GM12878 (cell line): ENCODE measurements at regions not wholly inside any gene's neighbourhood (a gene's known extent, or its start where the extent isn't known, plus 50 kb on each side); places are given as distances from the start of the nearest gene placed in this dataset.

Experiments used
- ATAC-seq: fragments of 200-7000 bp; cut with Tn5 transposase; 3 replicates; pipeline ENCODE4 v1.9.1; 2020; ENCODE audit warnings: mild to moderate bottlenecking, moderate library complexity
- BruUV-seq: library from RNA; stranded (reverse); fragments of 400-500 nt; replicated peaks from 2 replicates; lab custom pipeline; 2021; lab: Mats Ljungman, UMichigan
- CTCF ChIA-PET: fragments of 300-600 bp; sonication (Branson Sonifier 250); formaldehyde crosslinking; extraction: SDS; loops from one replicate; lab custom pipeline; 2021; ENCODE audit warnings: inconsistent platforms; lab: Yijun Ruan, JAX
- POLR2A ChIA-PET: fragments of 350-600 bp; formaldehyde crosslinking; extraction: SDS; loops from one replicate; lab custom pipeline; 2021; ENCODE audit warnings: inconsistent platforms; lab: Charles Lee
- RAD21 ChIA-PET: fragments of 300-600 bp; sonication (Branson Sonifier 250); formaldehyde crosslinking; loops from one replicate; lab custom pipeline; 2023; ENCODE audit warnings: antibody characterized with exemption; ENCODE audit not compliant: unreplicated experiment; lab: Charles Lee
- SMC1A ChIA-PET: fragments of 300-600 bp; sonication (Branson Sonifier 250); formaldehyde crosslinking; loops from one replicate; lab custom pipeline; 2023; ENCODE audit not compliant: unreplicated experiment, uncharacterized antibody; lab: Charles Lee
- DNase-seq: peaks from one replicate; pipeline ENCODE4 v3.0.0-alpha.2; 2011; ENCODE audit warnings: low read depth, low spot score
- FAIRE-seq: peaks from 3 replicates; lab custom pipeline; 2011; peaks lifted over from hg19 to GRCh38; lab: Jason Lieb, UNC
- H2AFZ ChIP-seq: 2 replicates; pipeline ENCODE4 v1.6.0; 2011; ENCODE audit warnings: low read depth, low read length, control low read depth; ENCODE audit not compliant: control insufficient read depth
- H3K27ac ChIP-seq: 2 replicates; pipeline ENCODE4 v1.5.1; 2011; ENCODE audit warnings: control low read depth; ENCODE audit not compliant: control insufficient read depth, insufficient read depth
- H3K27me3 ChIP-seq, 2 experiments: replicated peaks in 1 of 2; 2 replicates each; pipeline versions ENCODE4 v1.6.0 to v1.6.1; 2011; ENCODE audit warnings: low read length in 1 of 2; ENCODE audit not compliant: control insufficient read depth in 2 of 2, insufficient read depth in 2 of 2
- H3K36me3 ChIP-seq, 2 experiments: 2 replicates each; pipeline ENCODE4 v1.5.1; 2011; ENCODE audit warnings: low read length in 1 of 2; ENCODE audit not compliant: control insufficient read depth in 2 of 2, insufficient read depth in 2 of 2
- H3K4me1 ChIP-seq: 2 replicates; pipeline ENCODE4 v1.6.1; 2011; ENCODE audit warnings: mild to moderate bottlenecking, low read length, moderate library complexity, mixed read lengths; ENCODE audit not compliant: control insufficient read depth, insufficient read depth
- H3K4me2 ChIP-seq: 2 replicates; pipeline ENCODE4 v1.6.0; 2011; ENCODE audit warnings: control low read depth; ENCODE audit not compliant: control insufficient read depth, insufficient read depth
- H3K4me3 ChIP-seq: fragments of 200-600 bp; sonication (generic); 2 replicates; pipeline ENCODE4 v1.5.1; 2016
- H3K79me2 ChIP-seq: 2 replicates; pipeline ENCODE4 v1.6.0; 2011; ENCODE audit warnings: low read length; ENCODE audit not compliant: control insufficient read depth, insufficient read depth
- H3K9ac ChIP-seq: 2 replicates; pipeline ENCODE4 v1.8.0; 2011; ENCODE audit warnings: low read length, control low read depth, mixed read lengths; ENCODE audit not compliant: control insufficient read depth, insufficient read depth
- H3K9me3 ChIP-seq: replicated peaks from 3 replicates; pipeline ENCODE4 v1.5.1; 2011; ENCODE audit warnings: mild to moderate bottlenecking, low read length; ENCODE audit not compliant: control insufficient read depth, insufficient read depth
- H4K20me1 ChIP-seq: 2 replicates; pipeline ENCODE4 v1.6.0; 2011; ENCODE audit not compliant: control insufficient read depth, insufficient read depth
- CBX5 ChIP-seq: sonication (generic); IDR thresholded peaks from 2 replicates; pipeline ENCODE4 v1.6.1; 2016; ENCODE audit warnings: low read depth, moderate library complexity, mild to moderate bottlenecking, inconsistent platforms
- EED ChIP-seq: sonication (generic); IDR thresholded peaks from 2 replicates; pipeline ENCODE4 v1.6.1; 2016; ENCODE audit warnings: antibody characterized with exemption, low read depth
- ESRRA ChIP-seq: IDR thresholded peaks from 2 replicates; pipeline ENCODE4 v1.6.1; 2012; ENCODE audit warnings: mild to moderate bottlenecking, low read length, improper control_type of control experiment
- ETV6 ChIP-seq, 2 experiments: fragments of 450-650 bp in 1 of 2; IDR thresholded peaks in 1 of 2; conservative IDR thresholded peaks in 1 of 2; 2 replicates each; pipeline ENCODE4 v1.6.1; 2014; ENCODE audit warnings: antibody characterized with exemption in 1 of 2, borderline replicate concordance in 1 of 2, low read depth in 1 of 2, mild to moderate bottlenecking in 1 of 2, moderate library complexity in 1 of 2
- GABPA ChIP-seq: IDR thresholded peaks from 2 replicates; pipeline ENCODE4 v1.6.1; 2014; ENCODE audit warnings: antibody characterized with exemption, low read depth, mild to moderate bottlenecking, inconsistent platforms
- IKZF1 ChIP-seq: fragments of 450-650 bp; conservative IDR thresholded peaks from 2 replicates; pipeline ENCODE4 v1.6.1; 2017; ENCODE audit warnings: antibody characterized with exemption, mild to moderate bottlenecking
- IKZF2 ChIP-seq, 2 experiments: fragments of 450-650 bp; IDR thresholded peaks; 2 replicates each; pipeline ENCODE4 v1.6.1; 2017; ENCODE audit warnings: mild to moderate bottlenecking in 2 of 2, moderate library complexity in 2 of 2
- NFYA ChIP-seq: IDR thresholded peaks from 2 replicates; pipeline ENCODE4 v1.6.1; 2011; ENCODE audit warnings: low read depth, mild to moderate bottlenecking, low read length, improper control_type of control experiment, borderline replicate concordance
- RAD21 ChIP-seq: IDR thresholded peaks from 2 replicates; pipeline ENCODE4 v1.6.1; 2011; ENCODE audit warnings: mild to moderate bottlenecking, low read depth, low read length, moderate library complexity; ENCODE audit not compliant: insufficient read depth
- RBBP5 ChIP-seq: fragments of 200-600 bp; sonication (generic); conservative IDR thresholded peaks from 2 replicates; pipeline ENCODE4 v1.6.1; 2016
- SMC3 ChIP-seq: IDR thresholded peaks from 2 replicates; pipeline ENCODE4 v1.6.1; 2011; ENCODE audit warnings: low read length, improper control_type of control experiment, borderline replicate concordance
- SPI1 ChIP-seq: IDR thresholded peaks from 2 replicates; pipeline ENCODE4 v1.6.1; 2011; ENCODE audit warnings: low read depth, mild to moderate bottlenecking, low read length, moderate library complexity, borderline replicate concordance; ENCODE audit not compliant: insufficient read depth
- WGBS: methylation state at CpG from one replicate; pipeline ENCODE4 v1.1.6; 2016; ENCODE audit warnings: low lambda C conversion rate; ENCODE audit not compliant: insufficient replicate concordance, insufficient coverage; ENCODE audit errors: missing lambda C conversion rate; 5-methylcytosine and 5-hydroxymethylcytosine counted together
- in situ Hi-C: fragments of 300-500 bp; cut with MboI; formaldehyde crosslinking; loops from 9 replicates; pipeline ENCODE4 v1.14.3; 2018; ENCODE audit warnings: mixed read lengths
- intact Hi-C: fragments of 100-400 bp; cut with micrococcal nuclease; formaldehyde crosslinking; loops from one replicate; pipeline ENCODE4 v1.14.2; 2022; ENCODE audit not compliant: unreplicated experiment
- TF ChIP-seq, protein P1 (sequence below): fragments of 450-650 bp; IDR thresholded peaks from 2 replicates; pipeline ENCODE4 v1.6.1; 2016; ENCODE audit warnings: mild to moderate bottlenecking
- TF ChIP-seq, protein P2 (sequence below), 3 experiments: IDR thresholded peaks in 2 of 3; conservative IDR thresholded peaks in 1 of 3; 2 replicates each; pipeline ENCODE4 v1.5.1; 2011; ENCODE audit warnings: low read depth in 3 of 3, low read length in 3 of 3, mild to moderate bottlenecking in 3 of 3, control low read depth in 2 of 3, moderate library complexity in 2 of 3, inconsistent platforms in 1 of 3, mixed read lengths in 1 of 3; ENCODE audit not compliant: control insufficient read depth in 2 of 3, insufficient read depth in 1 of 3; ENCODE audit errors: extremely low read depth in 1 of 3

DNA sequence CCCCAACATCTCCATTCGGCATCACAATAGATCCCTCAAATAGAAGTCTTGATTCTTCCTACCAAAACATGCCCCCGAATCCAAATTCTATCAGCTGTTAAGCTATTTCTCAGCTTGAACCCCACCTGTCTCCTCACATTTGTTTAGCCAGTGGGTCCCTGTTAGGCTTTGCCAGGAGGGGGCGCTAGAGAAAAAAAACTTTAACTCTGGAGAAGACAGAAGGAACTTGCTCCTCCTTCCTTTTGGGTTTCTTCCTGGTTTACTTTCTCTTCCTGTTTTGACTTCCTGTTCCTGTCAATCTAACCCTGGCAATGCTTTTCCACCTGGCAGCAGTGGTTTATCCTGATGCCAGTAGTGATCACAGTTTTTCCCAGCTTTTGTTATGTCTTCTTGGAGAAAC, 95.6 kb upstream of the KCNK1 start:
- H3K36me3 ChIP-seq, result no peaks in the 10 kb centered on the region
- no peak overlapping the region for H3K9ac ChIP-seq
- 30% methylated on average over 3 of the region's 3 CpGs for WGBS
- no TSS peak for BruUV-seq
- intact Hi-C loops (loop anchor here (1.0 to 5.0 kb wide), 2 partner anchors 76 to 273 kb away; no protein-coding TSS in a partner anchor), in situ Hi-C loops (no loop called here)
- no peaks in the 10 kb centered on the region for H4K20me1 ChIP-seq
- POLR2A ChIA-PET, result no interaction called here
- H3K9me3 ChIP-seq, result no peaks in the 10 kb centered on the region; the same call in 2 of the 3 replicates
- TF ChIP-seq RAD21 (peak; percentile 67), CBX5 (no peak), ETV6 (conservative IDR thresholded peaks at IDR 0.05 in 1 of 2, IDR thresholded peaks at IDR 0.05 in 1 of 2; ENCODE audit: borderline replicate concordance in 1 of 2, low read depth in 1 of 2) (peak in 1 of 2 experiments; percentile 85; a peak in 1 of 4 replicates), EED (peak; percentile 39; the same call in 1 of the 2 replicates), GABPA (0 out of 2 replicates have a peak, but pooled peaks have one; percentile 38), RBBP5 (no peak), NFYA (no peak), ESRRA (no peak), IKZF1 (peak; percentile 55), SMC3 (peak; percentile 55; the same call in 1 of the 2 replicates), IKZF2 (IDR thresholded peaks at IDR 0.05) (peak in 1 of 2 experiments; percentile 55; a peak in 2 of 4 replicates), SPI1 (peak; percentile 71; the same call in 1 of the 2 replicates)
- TF ChIP-seq, protein P1, sequence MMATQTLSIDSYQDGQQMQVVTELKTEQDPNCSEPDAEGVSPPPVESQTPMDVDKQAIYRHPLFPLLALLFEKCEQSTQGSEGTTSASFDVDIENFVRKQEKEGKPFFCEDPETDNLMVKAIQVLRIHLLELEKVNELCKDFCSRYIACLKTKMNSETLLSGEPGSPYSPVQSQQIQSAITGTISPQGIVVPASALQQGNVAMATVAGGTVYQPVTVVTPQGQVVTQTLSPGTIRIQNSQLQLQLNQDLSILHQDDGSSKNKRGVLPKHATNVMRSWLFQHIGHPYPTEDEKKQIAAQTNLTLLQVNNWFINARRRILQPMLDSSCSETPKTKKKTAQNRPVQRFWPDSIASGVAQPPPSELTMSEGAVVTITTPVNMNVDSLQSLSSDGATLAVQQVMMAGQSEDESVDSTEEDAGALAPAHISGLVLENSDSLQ, result peak; percentile 64
- TF ChIP-seq, protein P2, sequence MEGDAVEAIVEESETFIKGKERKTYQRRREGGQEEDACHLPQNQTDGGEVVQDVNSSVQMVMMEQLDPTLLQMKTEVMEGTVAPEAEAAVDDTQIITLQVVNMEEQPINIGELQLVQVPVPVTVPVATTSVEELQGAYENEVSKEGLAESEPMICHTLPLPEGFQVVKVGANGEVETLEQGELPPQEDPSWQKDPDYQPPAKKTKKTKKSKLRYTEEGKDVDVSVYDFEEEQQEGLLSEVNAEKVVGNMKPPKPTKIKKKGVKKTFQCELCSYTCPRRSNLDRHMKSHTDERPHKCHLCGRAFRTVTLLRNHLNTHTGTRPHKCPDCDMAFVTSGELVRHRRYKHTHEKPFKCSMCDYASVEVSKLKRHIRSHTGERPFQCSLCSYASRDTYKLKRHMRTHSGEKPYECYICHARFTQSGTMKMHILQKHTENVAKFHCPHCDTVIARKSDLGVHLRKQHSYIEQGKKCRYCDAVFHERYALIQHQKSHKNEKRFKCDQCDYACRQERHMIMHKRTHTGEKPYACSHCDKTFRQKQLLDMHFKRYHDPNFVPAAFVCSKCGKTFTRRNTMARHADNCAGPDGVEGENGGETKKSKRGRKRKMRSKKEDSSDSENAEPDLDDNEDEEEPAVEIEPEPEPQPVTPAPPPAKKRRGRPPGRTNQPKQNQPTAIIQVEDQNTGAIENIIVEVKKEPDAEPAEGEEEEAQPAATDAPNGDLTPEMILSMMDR (IDR thresholded peaks at IDR 0.05 in 2 of 3, conservative IDR thresholded peaks at IDR 0.05 in 1 of 3; ENCODE audit: control insufficient read depth in 2 of 3, extremely low read depth in 1 of 3, insufficient read depth in 1 of 3, low read depth in 3 of 3, low read length in 3 of 3), result peak; percentile 32 to 64 (median 50)
- SMC1A ChIA-PET, result interaction anchor here (0.9 to 5.3 kb wide), 28 partner anchors 9 to 548 kb away, joined by 3 to 24 read pairs (median 4); partner anchors contain the start of gene KCNK1
- no peak for DNase-seq
- no peaks in the 10 kb centered on the region for H3K79me2 ChIP-seq
- RAD21 ChIA-PET, result interaction anchor here (0.8 to 2.3 kb wide), 10 partner anchors 9 to 277 kb away, joined by 3 to 18 read pairs (median 3); no protein-coding TSS in a partner anchor
- no peak overlapping the region for H3K27ac ChIP-seq
- H2AFZ ChIP-seq, result no peak overlapping the region
- no peaks in the 10 kb centered on the region for H3K27me3 ChIP-seq
- no peak overlapping the region for H3K4me2 ChIP-seq
- no peak for FAIRE-seq
- ATAC-seq, result peak; percentile 76
- CTCF ChIA-PET, result interaction anchor here (0.7 to 4.3 kb wide), 23 partner anchors 9 to 548 kb away, joined by 3 to 32 read pairs (median 4); no protein-coding TSS in a partner anchor
- no peak overlapping the region for H3K4me3 ChIP-seq
- H3K4me1 ChIP-seq, result no peaks in the 10 kb centered on the region
